WI38 (cell line): ENCODE measurements at regions not wholly inside any gene's neighbourhood (a gene's known extent, or its start where the extent isn't known, plus 50 kb on each side); places are given as distances from the start of the nearest gene placed in this dataset.

Experiments used
- H3K4me3 ChIP-seq: 2 replicates; pipeline ENCODE4 v1.5.1; 2011; ENCODE audit warnings: low read depth, mild to moderate bottlenecking, control low read depth, low read length
- CTCF ChIP-seq: IDR thresholded peaks from 2 replicates; pipeline ENCODE4 v1.5.1; 2012; ENCODE audit warnings: low read depth, mild to moderate bottlenecking, control low read depth, low read length

GRCh38 chr4:15130441-15130840 lies 128.2 kb downstream of the CPEB2 start:
- H3K4me3 ChIP-seq, result no peak overlapping the region
- no peak for TF ChIP-seq CTCF

GRCh38 chr4:15131551-15131950 lies 129.3 kb downstream of the CPEB2 start:
- no peak overlapping the region for H3K4me3 ChIP-seq
- no peak for TF ChIP-seq CTCF

- TF ChIP-seq CTCF, result no peak
- H3K4me3 ChIP-seq, result no peak overlapping the region
These were observed 130.5 kb downstream of the CPEB2 start for GRCh38 chr4:15132739-15133138.

- TF ChIP-seq CTCF, result no peak
- H3K4me3 ChIP-seq, result no peak overlapping the region
These were observed 137.3 kb downstream of the CPEB2 start for GRCh38 chr4:15139599-15139998.

GRCh38 chr4:15142201-15142600 lies 139.9 kb downstream of the CPEB2 start:
- no peak for TF ChIP-seq CTCF
- no peak overlapping the region for H3K4me3 ChIP-seq

GRCh38 chr4:15143551-15143950 lies 141.3 kb downstream of the CPEB2 start:
- no peak for TF ChIP-seq CTCF
- H3K4me3 ChIP-seq, result no peak overlapping the region

- no peak overlapping the region for H3K4me3 ChIP-seq
- TF ChIP-seq CTCF, result no peak
These were observed 142.1 kb downstream of the CPEB2 start for GRCh38 chr4:15144249-15144966.
